KMS-11 (cell line): ENCODE measurements at regions not wholly inside any gene's neighbourhood (a gene's known extent, or its start where the extent isn't known, plus 50 kb on each side); places are given as distances from the start of the nearest gene placed in this dataset.

Experiments
- H2AFZ ChIP-seq: fragments of 200-600 bp; sonication (generic); 2 replicates; pipeline ENCODE4 v1.6.1; 2016; ENCODE audit warnings: antibody characterized with exemption, mixed run types, low read depth
- H3K27ac ChIP-seq: fragments of 200-600 bp; sonication (generic); 2 replicates; pipeline ENCODE4 v1.6.1; 2016; ENCODE audit warnings: mild to moderate bottlenecking, mixed run types
- H3K27me3 ChIP-seq: fragments of 200-600 bp; sonication (generic); 2 replicates; pipeline ENCODE4 v1.6.1; 2017; ENCODE audit warnings: mild to moderate bottlenecking, low read depth, mixed run types, moderate library complexity; ENCODE audit not compliant: insufficient read depth
- H3K36me3 ChIP-seq: fragments of 200-600 bp; sonication (generic); 2 replicates; pipeline ENCODE4 v1.6.1; 2017; ENCODE audit warnings: mild to moderate bottlenecking, mixed run types; ENCODE audit not compliant: insufficient read depth
- H3K4me1 ChIP-seq: fragments of 200-600 bp; sonication (generic); 2 replicates; pipeline ENCODE4 v1.6.1; 2016; ENCODE audit warnings: mild to moderate bottlenecking, low read depth, mixed run types; ENCODE audit not compliant: poor library complexity, severe bottlenecking
- H3K4me2 ChIP-seq: fragments of 200-600 bp; sonication (generic); 2 replicates; pipeline ENCODE4 v1.7.0; 2016; ENCODE audit warnings: mild to moderate bottlenecking, mixed run types
- H3K4me3 ChIP-seq: fragments of 200-600 bp; sonication (generic); IDR thresholded peaks from 2 replicates; pipeline ENCODE4 v1.6.1; 2017; ENCODE audit warnings: low read depth, low read length, mixed read lengths; ENCODE audit not compliant: insufficient read depth
- H3K79me2 ChIP-seq: fragments of 200-600 bp; sonication (generic); 2 replicates; pipeline ENCODE4 v1.6.1; 2016; ENCODE audit warnings: low read depth, mixed run types; ENCODE audit not compliant: insufficient read depth
- H3K9ac ChIP-seq: fragments of 200-600 bp; sonication (generic); 2 replicates; pipeline ENCODE4 v1.6.1; 2016; ENCODE audit warnings: mild to moderate bottlenecking, mixed run types
- H4K20me1 ChIP-seq: fragments of 200-600 bp; sonication (generic); 2 replicates; pipeline ENCODE4 v1.6.1; 2016; ENCODE audit warnings: mild to moderate bottlenecking, mixed run types; ENCODE audit not compliant: insufficient read depth
- CTCF ChIP-seq: fragments of 200-600 bp; sonication (generic); conservative IDR thresholded peaks from 2 replicates; pipeline ENCODE4 v1.6.1; 2017; ENCODE audit warnings: low read depth, mild to moderate bottlenecking, antibody characterized with exemption, low read length, moderate library complexity, mixed read lengths

- Histone ChIP-seq H3K36me3 (no peaks in the 10 kb centered on the region), H3K27ac (no peak overlapping the region), H3K4me3 (no peak overlapping the region), H3K79me2 (no peaks in the 10 kb centered on the region), H4K20me1 (no peaks in the 10 kb centered on the region), H3K27me3 (no peaks in the 10 kb centered on the region), H3K9ac (no peak overlapping the region), H2AFZ (no peak overlapping the region), H3K4me2 (no peak overlapping the region), H3K4me1 (no peaks in the 10 kb centered on the region)
- TF ChIP-seq CTCF: no peak
Observed at GRCh38 chr2:64289737-64290136, 145.5 kb upstream of the PELI1 start.

DNA sequence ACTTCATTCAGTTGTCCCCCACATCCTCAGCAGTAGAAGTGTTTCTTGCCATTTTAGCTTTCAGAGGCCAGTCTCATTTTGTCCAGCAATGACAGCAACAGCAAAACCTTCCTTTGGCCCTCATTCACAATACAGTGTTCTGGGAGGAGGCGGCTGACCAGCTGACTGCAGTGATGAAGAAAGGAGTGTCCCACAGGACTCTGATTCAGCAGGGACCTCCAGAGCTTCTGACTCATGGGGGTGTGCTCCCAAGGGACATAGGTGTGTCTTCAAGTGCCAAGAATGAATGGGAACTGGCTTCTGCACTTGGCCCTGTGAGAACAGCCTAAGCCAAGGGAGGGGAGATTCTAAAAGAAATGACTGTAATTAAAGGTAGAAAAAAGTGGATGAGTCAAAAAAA is 147.0 kb upstream of the PELI1 start:
- Histone ChIP-seq H3K79me2 (no peaks in the 10 kb centered on the region), H4K20me1 (no peaks in the 10 kb centered on the region), H3K4me2 (no peak overlapping the region), H3K27me3 (no peaks in the 10 kb centered on the region), H3K27ac (no peak overlapping the region), H3K4me3 (no peak overlapping the region), H3K4me1 (no peaks in the 10 kb centered on the region), H3K9ac (no peak overlapping the region), H2AFZ (no peak overlapping the region), H3K36me3 (no peaks in the 10 kb centered on the region)
- no peak for TF ChIP-seq CTCF

- H3K4me2 ChIP-seq: no peak overlapping the region
- no peak overlapping the region for H3K4me3 ChIP-seq
Observed at GRCh38 chr2:64295326-64296139, 151.3 kb upstream of the PELI1 start.

DNA sequence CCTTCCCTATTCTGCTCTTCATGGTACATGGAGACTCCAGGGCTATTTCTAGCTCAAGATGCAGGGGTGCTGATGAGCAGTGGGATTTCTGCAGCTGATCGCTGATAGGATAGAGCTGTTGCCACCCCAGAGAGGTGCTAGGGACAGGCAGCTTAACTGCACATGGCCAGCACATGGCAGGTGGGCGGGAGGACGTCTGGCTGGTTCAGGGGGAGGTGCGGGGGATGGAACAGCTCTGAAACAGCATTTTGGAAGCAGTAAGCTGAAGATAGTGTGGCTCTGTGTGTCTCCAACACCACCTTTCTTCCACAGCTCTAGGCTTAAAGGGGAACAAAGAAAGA is 151.9 kb upstream of the PELI1 start:
- no peak overlapping the region for H3K4me3 ChIP-seq
- H3K4me1 ChIP-seq: no peaks in the 10 kb centered on the region
- TF ChIP-seq CTCF: no peak
- H4K20me1 ChIP-seq: no peaks in the 10 kb centered on the region
- H3K36me3 ChIP-seq: no peaks in the 10 kb centered on the region
- no peak overlapping the region for H3K27ac ChIP-seq
- H3K79me2 ChIP-seq: no peaks in the 10 kb centered on the region
- no peak overlapping the region for H3K9ac ChIP-seq
- H2AFZ ChIP-seq: no peak overlapping the region
- no peak overlapping the region for H3K4me2 ChIP-seq
- no peaks in the 10 kb centered on the region for H3K27me3 ChIP-seq

More at GRCh38 chr2:64295326-64296139, 151.3 kb upstream of the PELI1 start:
- Histone ChIP-seq H3K36me3 (no peaks in the 10 kb centered on the region), H3K27me3 (no peaks in the 10 kb centered on the region), H2AFZ (no peak overlapping the region), H3K9ac (no peak overlapping the region), H4K20me1 (no peaks in the 10 kb centered on the region), H3K4me1 (no peaks in the 10 kb centered on the region), H3K27ac (no peak overlapping the region), H3K79me2 (no peaks in the 10 kb centered on the region)
- no peak for TF ChIP-seq CTCF
